ENCODE measurements at regions not wholly inside any gene's neighbourhood (a gene's known extent, or its start where the extent isn't known, plus 50 kb on each side); places are given as distances from the start of the nearest gene placed in this dataset.

GRCh38 chr7:50849991-50850390, 67.3 kb upstream of the GRB10 start:
- no peak for TF ChIP-seq E2F5 (CRISPR knock-in tag; IDR thresholded peaks at IDR 0.05)
- TF ChIP-seq GABPB1 (CRISPR knock-in tag; IDR thresholded peaks at IDR 0.05), result no peak

Measured in WTC11 (cell line).